MCF 10A (cell line): ENCODE measurements at regions not wholly inside any gene's neighbourhood (a gene's known extent, or its start where the extent isn't known, plus 50 kb on each side); places are given as distances from the start of the nearest gene placed in this dataset.

Experiments used
- BruUV-seq: library from RNA; stranded (reverse); fragments of 400-500 nt; replicated peaks from 2 replicates; lab custom pipeline; 2021; lab: Mats Ljungman, UMichigan
- CTCF ChIA-PET: fragments of 300-600 bp; sonication (Branson Sonifier 250); formaldehyde crosslinking; extraction: SDS; loops from one replicate; lab custom pipeline; 2021; ENCODE audit warnings: antibody characterized with exemption, inconsistent platforms; lab: Yijun Ruan, JAX
- POLR2A ChIA-PET: fragments of 300-600, 350-650 bp; sonication (Branson Sonifier 250); formaldehyde crosslinking; extraction: SDS; loops from one replicate; lab custom pipeline; 2020; ENCODE audit warnings: antibody characterized with exemption, inconsistent platforms; lab: Yijun Ruan, JAX
- DNase-seq: peaks from one replicate; pipeline ENCODE4 v3.0.0-alpha.2; 2018; ENCODE audit not compliant: unreplicated experiment
- H3K27ac Mint-ChIP-seq: one replicate; pipeline ENCODE4 v1.8.0; 2022; ENCODE audit warnings: mild to moderate bottlenecking, low read depth, mixed read lengths; ENCODE audit not compliant: unreplicated experiment
- H3K27me3 Mint-ChIP-seq: one replicate; pipeline ENCODE4 v1.8.0; 2022; ENCODE audit warnings: mixed read lengths; ENCODE audit not compliant: insufficient read depth, unreplicated experiment
- H3K36me3 Mint-ChIP-seq: one replicate; pipeline ENCODE4 v1.8.0; 2022; ENCODE audit warnings: mild to moderate bottlenecking, moderate library complexity, mixed read lengths; ENCODE audit not compliant: insufficient read depth, unreplicated experiment
- H3K4me1 Mint-ChIP-seq: one replicate; pipeline ENCODE4 v1.8.0; 2022; ENCODE audit warnings: mixed read lengths; ENCODE audit not compliant: insufficient read depth, unreplicated experiment
- H3K4me3 Mint-ChIP-seq: one replicate; pipeline ENCODE4 v1.8.0; 2022; ENCODE audit warnings: mild to moderate bottlenecking, moderate library complexity, mixed read lengths; ENCODE audit not compliant: unreplicated experiment
- H3K9me3 Mint-ChIP-seq: one replicate; pipeline ENCODE4 v1.8.0; 2022; ENCODE audit warnings: mixed read lengths; ENCODE audit not compliant: unreplicated experiment
- intact Hi-C: fragments of 100-400 bp; cut with micrococcal nuclease; formaldehyde crosslinking; loops from 2 replicates; pipeline ENCODE4 v1.14.1; 2022
- TF ChIP-seq, protein P1 (sequence below): fragments of 200-600 bp; IDR thresholded peaks from one replicate; pipeline ENCODE4 v1.8.0; 2022; ENCODE audit warnings: antibody characterized with exemption, mild to moderate bottlenecking; ENCODE audit not compliant: unreplicated experiment

DNA sequence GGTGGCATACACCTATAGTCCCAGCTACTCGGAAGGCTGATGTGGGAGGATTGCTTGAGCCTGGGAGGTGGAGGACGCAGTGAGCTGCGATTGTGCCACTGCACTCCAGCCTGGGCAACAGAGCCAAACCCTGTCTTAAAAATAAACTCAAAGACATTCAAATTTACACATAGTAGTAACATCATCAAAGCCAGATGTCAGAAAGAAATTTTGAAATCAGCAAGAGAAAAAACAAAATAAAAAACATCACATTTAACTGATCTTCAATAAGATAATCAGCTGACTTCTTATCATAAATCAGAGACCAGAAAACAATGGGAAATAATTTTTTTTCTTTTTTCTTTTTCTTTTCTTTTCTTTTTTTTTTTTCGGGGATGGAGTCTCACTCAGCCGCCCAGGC, 78.9 kb upstream of the ZCCHC13 start:
- peaks cover 4% of the 10 kb centered on the region for H3K4me1 Mint-ChIP-seq
- DNase-seq = no peak
- H3K9me3 Mint-ChIP-seq = no peaks in the 10 kb centered on the region
- intact Hi-C loops = no loop called here
- CTCF ChIA-PET = interaction anchor here (0.7 kb wide), 1 partner anchor 260 kb away, joined by 3 read pairs; no protein-coding TSS in a partner anchor
- TF ChIP-seq, protein P1, sequence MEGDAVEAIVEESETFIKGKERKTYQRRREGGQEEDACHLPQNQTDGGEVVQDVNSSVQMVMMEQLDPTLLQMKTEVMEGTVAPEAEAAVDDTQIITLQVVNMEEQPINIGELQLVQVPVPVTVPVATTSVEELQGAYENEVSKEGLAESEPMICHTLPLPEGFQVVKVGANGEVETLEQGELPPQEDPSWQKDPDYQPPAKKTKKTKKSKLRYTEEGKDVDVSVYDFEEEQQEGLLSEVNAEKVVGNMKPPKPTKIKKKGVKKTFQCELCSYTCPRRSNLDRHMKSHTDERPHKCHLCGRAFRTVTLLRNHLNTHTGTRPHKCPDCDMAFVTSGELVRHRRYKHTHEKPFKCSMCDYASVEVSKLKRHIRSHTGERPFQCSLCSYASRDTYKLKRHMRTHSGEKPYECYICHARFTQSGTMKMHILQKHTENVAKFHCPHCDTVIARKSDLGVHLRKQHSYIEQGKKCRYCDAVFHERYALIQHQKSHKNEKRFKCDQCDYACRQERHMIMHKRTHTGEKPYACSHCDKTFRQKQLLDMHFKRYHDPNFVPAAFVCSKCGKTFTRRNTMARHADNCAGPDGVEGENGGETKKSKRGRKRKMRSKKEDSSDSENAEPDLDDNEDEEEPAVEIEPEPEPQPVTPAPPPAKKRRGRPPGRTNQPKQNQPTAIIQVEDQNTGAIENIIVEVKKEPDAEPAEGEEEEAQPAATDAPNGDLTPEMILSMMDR = no peak
- POLR2A ChIA-PET = no interaction called here
- H3K27me3 Mint-ChIP-seq = peaks cover 24% of the 10 kb centered on the region
- H3K4me3 Mint-ChIP-seq = no peak overlapping the region
- H3K36me3 Mint-ChIP-seq = peaks cover 49% of the 10 kb centered on the region
- no peak overlapping the region for H3K27ac Mint-ChIP-seq
- no TSS peak for BruUV-seq

DNA sequence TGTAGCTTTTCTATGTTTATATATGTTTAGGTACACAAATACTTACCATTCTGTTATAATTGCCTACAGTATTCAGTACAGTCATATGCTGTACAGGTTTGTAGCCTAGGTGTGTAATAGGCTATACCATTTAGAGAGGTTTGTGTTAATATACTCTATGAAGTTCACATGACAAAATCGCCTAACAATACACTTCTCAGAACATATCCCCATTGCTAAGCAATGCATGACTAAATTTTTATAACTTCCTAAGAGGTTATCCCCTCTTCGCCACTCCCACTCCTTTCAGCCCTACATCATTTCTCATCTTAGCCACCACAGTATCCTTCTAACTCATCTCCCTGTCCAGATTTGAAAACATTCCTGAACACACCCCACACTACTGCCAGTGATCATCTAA, 83.7 kb upstream of the ZCCHC13 start:
- TF ChIP-seq, protein P1 = no peak
- ChIA-PET POLR2A (no interaction called here), CTCF (interaction anchor here (0.6 to 0.8 kb wide), 3 partner anchors 12 to 239 kb away, joined by 3 read pairs; no protein-coding TSS in a partner anchor)
- Mint-ChIP-seq H3K36me3 (peaks cover 29% of the 10 kb centered on the region), H3K4me1 (peaks cover 4% of the 10 kb centered on the region), H3K27me3 (peaks cover 60% of the 10 kb centered on the region), H3K9me3 (no peaks in the 10 kb centered on the region), H3K27ac (no peak overlapping the region), H3K4me3 (no peak overlapping the region)
- DNase-seq = no peak
- BruUV-seq = no TSS peak
- intact Hi-C loops = no loop called here

DNA sequence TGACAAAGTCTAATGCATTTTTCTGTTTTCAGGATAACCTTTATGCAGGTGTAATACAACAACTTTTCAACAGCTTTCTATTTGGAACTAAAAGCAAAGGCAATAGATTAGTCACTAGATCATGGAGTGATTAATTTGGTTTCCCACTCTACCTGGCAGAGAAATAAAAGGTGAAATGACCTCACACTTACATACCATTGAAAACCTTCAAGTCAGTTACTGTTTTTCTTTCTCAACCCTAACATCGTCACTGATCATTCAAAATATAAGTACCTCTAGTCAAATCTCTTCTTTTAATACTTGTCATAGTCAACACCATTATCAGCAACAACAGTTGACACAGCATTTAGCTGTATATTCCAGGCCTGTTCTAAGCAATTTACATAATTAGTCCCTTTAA, 85.1 kb upstream of the ZCCHC13 start:
- H3K27me3 Mint-ChIP-seq = peaks cover 71% of the 10 kb centered on the region
- no peak overlapping the region for H3K27ac Mint-ChIP-seq
- no peak overlapping the region for H3K4me3 Mint-ChIP-seq
- no TSS peak for BruUV-seq
- no peak for DNase-seq
- POLR2A ChIA-PET = no interaction called here
- peaks cover 4% of the 10 kb centered on the region for H3K4me1 Mint-ChIP-seq
- H3K9me3 Mint-ChIP-seq = no peaks in the 10 kb centered on the region
- TF ChIP-seq, protein P1 = no peak
- intact Hi-C loops = no loop called here
- H3K36me3 Mint-ChIP-seq = peaks cover 23% of the 10 kb centered on the region
- CTCF ChIA-PET = no interaction called here

DNA sequence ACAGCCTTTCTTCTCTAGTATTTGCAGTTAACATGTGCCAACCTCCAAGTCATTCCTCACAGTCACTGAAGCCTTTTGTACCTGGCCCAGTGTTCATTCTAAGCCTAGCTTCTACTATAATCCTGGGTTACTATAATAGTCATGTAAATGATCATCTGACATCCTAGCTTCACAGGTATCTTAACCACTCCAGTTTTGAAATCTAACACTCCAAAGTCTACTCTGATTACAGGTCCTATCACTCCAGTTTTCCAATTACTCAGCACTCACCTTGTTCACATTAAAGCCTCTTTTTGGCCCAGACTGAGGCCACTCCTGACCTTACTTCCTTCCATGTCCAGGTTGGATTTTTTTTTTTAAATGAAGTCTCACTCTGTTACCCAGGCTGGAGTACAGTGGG, 87.6 kb upstream of the ZCCHC13 start:
- Mint-ChIP-seq H3K27ac (no peak overlapping the region), H3K36me3 (peaks cover 7% of the 10 kb centered on the region), H3K4me3 (no peak overlapping the region), H3K4me1 (peaks cover 4% of the 10 kb centered on the region), H3K9me3 (no peaks in the 10 kb centered on the region), H3K27me3 (peaks cover 72% of the 10 kb centered on the region)
- TF ChIP-seq, protein P1 = no peak
- intact Hi-C loops = no loop called here
- DNase-seq = no peak
- CTCF ChIA-PET = interaction anchor here (0.7 kb wide), 2 partner anchors 129 to 268 kb away, joined by 3 read pairs; no protein-coding TSS in a partner anchor
- POLR2A ChIA-PET = no interaction called here
- no TSS peak for BruUV-seq
